GM23248 (cell line): ENCODE measurements at regions not wholly inside any gene's neighbourhood (a gene's known extent, or its start where the extent isn't known, plus 50 kb on each side); places are given as distances from the start of the nearest gene placed in this dataset.

Source experiments
- DNase-seq: peaks from one replicate; pipeline ENCODE4 v3.0.0-alpha.2; 2015
- H2AFZ ChIP-seq: fragments of 200-600 bp; sonication (generic); 2 replicates; pipeline ENCODE4 v1.6.1; 2016; ENCODE audit warnings: antibody characterized with exemption
- H3F3A ChIP-seq: fragments of 200-600 bp; sonication (generic); 2 replicates; pipeline ENCODE4 v1.6.1; 2016; ENCODE audit warnings: mild to moderate bottlenecking, antibody characterized with exemption, mixed run types; ENCODE audit not compliant: insufficient read depth
- H3K27ac ChIP-seq: fragments of 200-600 bp; sonication (generic); 2 replicates; pipeline ENCODE4 v1.5.1; 2016; ENCODE audit warnings: mild to moderate bottlenecking
- H3K27me3 ChIP-seq: fragments of 200-600 bp; sonication (generic); replicated peaks from 2 replicates; pipeline ENCODE4 v1.6.1; 2016; ENCODE audit warnings: mild to moderate bottlenecking; ENCODE audit not compliant: insufficient read depth
- H3K36me3 ChIP-seq: fragments of 200-600 bp; sonication (generic); 2 replicates; pipeline ENCODE4 v1.6.1; 2016; ENCODE audit warnings: low read depth, mild to moderate bottlenecking
- H3K4me1 ChIP-seq: fragments of 200-600 bp; sonication (generic); 2 replicates; pipeline ENCODE4 v1.6.1; 2016; ENCODE audit warnings: mild to moderate bottlenecking; ENCODE audit not compliant: insufficient read depth
- H3K4me2 ChIP-seq: fragments of 200-600 bp; sonication (generic); one replicate; pipeline ENCODE4 v1.6.1; 2016; ENCODE audit warnings: mild to moderate bottlenecking; ENCODE audit not compliant: unreplicated experiment
- H3K4me3 ChIP-seq: fragments of 200-600 bp; sonication (generic); 2 replicates; pipeline ENCODE4 v1.5.1; 2016; ENCODE audit warnings: mild to moderate bottlenecking
- H3K79me2 ChIP-seq: fragments of 200-600 bp; sonication (generic); 2 replicates; pipeline ENCODE4 v1.6.1; 2016; ENCODE audit warnings: mild to moderate bottlenecking; ENCODE audit not compliant: insufficient read depth
- H3K9ac ChIP-seq: fragments of 200-600 bp; sonication (generic); 2 replicates; pipeline ENCODE4 v1.6.1; 2016; ENCODE audit warnings: mild to moderate bottlenecking
- H3K9me2 ChIP-seq: fragments of 200-600 bp; sonication (generic); 2 replicates; pipeline ENCODE4 v1.6.1; 2016; ENCODE audit warnings: mixed run types, mild to moderate bottlenecking, moderate library complexity; ENCODE audit not compliant: insufficient read depth
- H3K9me3 ChIP-seq: fragments of 200-600 bp; sonication (generic); one replicate; pipeline ENCODE4 v1.6.1; 2017; ENCODE audit warnings: low read depth
- H4K20me1 ChIP-seq: fragments of 200-600 bp; sonication (generic); 2 replicates; pipeline ENCODE4 v1.6.0; 2016; ENCODE audit not compliant: insufficient read depth
- EZH2 ChIP-seq: fragments of 200-600 bp; sonication (generic); IDR thresholded peaks from 2 replicates; pipeline ENCODE4 v1.6.1; 2018; ENCODE audit warnings: antibody characterized with exemption, mild to moderate bottlenecking; ENCODE audit not compliant: insufficient read depth, poor library complexity, severe bottlenecking
- EZH2phosphoT487 ChIP-seq: fragments of 200-600 bp; sonication (generic); IDR thresholded peaks from 2 replicates; pipeline ENCODE4 v1.6.1; 2018; ENCODE audit warnings: antibody characterized with exemption, moderate library complexity, mild to moderate bottlenecking, low read depth; ENCODE audit not compliant: insufficient read depth
- WGBS, 2 experiments: methylation state at CpG; one replicate each; pipeline ENCODE4 v1.1.6; 2015 to 2017; ENCODE audit warnings: low lambda C conversion rate in 2 of 2, low coverage in 1 of 2; ENCODE audit errors: missing lambda C conversion rate in 2 of 2; 5-methylcytosine and 5-hydroxymethylcytosine counted together
- in situ Hi-C: fragments of 300-500 bp; cut with MboI; formaldehyde crosslinking; loops from 2 replicates; pipeline ENCODE4 v1.15.0; 2020

DNA sequence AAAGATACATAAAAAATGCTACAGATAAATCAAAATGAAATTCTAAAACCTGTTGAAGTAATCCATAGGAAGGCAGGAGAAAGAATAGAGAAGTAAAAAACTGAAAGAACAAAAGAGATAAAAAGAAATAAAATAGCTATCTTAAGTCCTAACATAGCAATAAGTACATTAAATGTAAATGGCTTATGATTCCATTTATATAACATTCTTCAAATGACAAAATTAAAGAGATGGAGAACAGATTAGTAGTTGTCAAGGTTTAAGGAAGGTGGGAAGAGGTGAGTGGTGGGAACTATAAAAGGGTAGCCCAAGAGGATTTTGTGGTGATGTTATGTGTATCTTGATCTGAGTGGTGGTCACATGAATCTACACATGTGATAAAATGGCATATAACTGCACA, 254.8 kb downstream of the FAM76B start:
- H3K27ac ChIP-seq: no peak overlapping the region
- no peaks in the 10 kb centered on the region for H3K9me2 ChIP-seq
- in situ Hi-C loops: no loop called here
- no peak overlapping the region for H3K4me3 ChIP-seq
- H3K9me3 ChIP-seq: no peaks in the 10 kb centered on the region
- H4K20me1 ChIP-seq: no peaks in the 10 kb centered on the region
- peaks cover 12% of the 10 kb centered on the region for H3K4me1 ChIP-seq
- H3K4me2 ChIP-seq: no peak overlapping the region
- H3K27me3 ChIP-seq: no peaks in the 10 kb centered on the region
- peaks cover 11% of the 10 kb centered on the region for H3F3A ChIP-seq
- H3K36me3 ChIP-seq: no peaks in the 10 kb centered on the region
- TF ChIP-seq EZH2phosphoT487 (no peak), EZH2 (no peak)
- no peak overlapping the region for H2AFZ ChIP-seq
- H3K79me2 ChIP-seq: no peaks in the 10 kb centered on the region
- DNase-seq: no peak
- H3K9ac ChIP-seq: no peak overlapping the region

DNA sequence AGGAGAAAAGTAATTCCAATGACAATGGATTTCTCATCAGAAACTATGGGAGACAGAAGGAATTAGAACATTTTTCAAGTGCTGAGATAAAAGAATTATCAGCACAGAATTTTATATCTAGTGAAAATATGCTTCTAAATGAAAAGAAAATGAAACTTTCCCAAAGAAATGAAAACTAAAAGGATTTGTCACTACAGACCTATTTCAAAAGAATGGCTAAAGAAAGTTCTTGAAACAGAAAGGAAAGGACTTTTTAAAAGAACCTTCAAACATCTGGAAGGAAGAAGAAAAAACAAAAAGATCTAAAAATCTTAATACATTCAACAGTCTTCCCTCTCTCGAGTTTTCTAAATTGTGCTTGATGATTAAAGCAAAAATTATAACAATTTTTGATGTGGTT, 255.4 kb downstream of the FAM76B start:
- Histone ChIP-seq H3K27ac (no peak overlapping the region), H3K36me3 (no peaks in the 10 kb centered on the region), H3K4me2 (no peak overlapping the region), H2AFZ (no peak overlapping the region), H3F3A (peaks cover 11% of the 10 kb centered on the region), H3K4me3 (no peak overlapping the region), H3K79me2 (no peaks in the 10 kb centered on the region), H3K27me3 (no peaks in the 10 kb centered on the region), H3K9me3 (no peaks in the 10 kb centered on the region), H3K9ac (no peak overlapping the region), H4K20me1 (no peaks in the 10 kb centered on the region), H3K4me1 (peaks cover 12% of the 10 kb centered on the region), H3K9me2 (no peaks in the 10 kb centered on the region)
- 59 to 83% methylated on average over 1 of the region's 1 CpG for WGBS, 2 experiments
- in situ Hi-C loops: no loop called here
- no peak for TF ChIP-seq EZH2
- TF ChIP-seq EZH2phosphoT487: no peak
- DNase-seq: no peak

- no peak overlapping the region for H3K27ac ChIP-seq
- no peak overlapping the region for H3K9ac ChIP-seq
- TF ChIP-seq EZH2 (no peak), EZH2phosphoT487 (no peak)
- H3K4me1 ChIP-seq: peaks cover 9% of the 10 kb centered on the region
- H3K79me2 ChIP-seq: no peaks in the 10 kb centered on the region
- H3K4me2 ChIP-seq: no peak overlapping the region
- no peaks in the 10 kb centered on the region for H3K9me2 ChIP-seq
- no peaks in the 10 kb centered on the region for H3K36me3 ChIP-seq
- H2AFZ ChIP-seq: no peak overlapping the region
- no peaks in the 10 kb centered on the region for H4K20me1 ChIP-seq
- peaks cover 8% of the 10 kb centered on the region for H3F3A ChIP-seq
- in situ Hi-C loops: no loop called here
- WGBS, 2 experiments: 33 to 34% methylated on average over 3 of the region's 3 CpGs
- H3K27me3 ChIP-seq: no peaks in the 10 kb centered on the region
- no peak overlapping the region for H3K4me3 ChIP-seq
- H3K9me3 ChIP-seq: no peaks in the 10 kb centered on the region
- DNase-seq: peak; percentile 70
Measured at GRCh38 chr11:95531116-95531515, 258.5 kb downstream of the FAM76B start.

GRCh38 chr11:95524314-95525036, 265.1 kb downstream of the FAM76B start:
- DNase-seq: no peak
- Histone ChIP-seq H3K9ac (no peak overlapping the region), H3K4me2 (no peak overlapping the region), H3K4me3 (no peak overlapping the region), H3F3A (peaks cover 8% of the 10 kb centered on the region), H3K27me3 (no peaks in the 10 kb centered on the region), H3K79me2 (no peaks in the 10 kb centered on the region), H2AFZ (no peak overlapping the region), H3K27ac (no peak overlapping the region), H3K9me3 (no peaks in the 10 kb centered on the region), H3K36me3 (no peaks in the 10 kb centered on the region), H3K9me2 (no peaks in the 10 kb centered on the region), H3K4me1 (peaks cover 13% of the 10 kb centered on the region; the same call in 1 of the 2 replicates), H4K20me1 (no peaks in the 10 kb centered on the region)
- in situ Hi-C loops: no loop called here
- TF ChIP-seq EZH2phosphoT487 (no peak), EZH2 (no peak)
- 61 to 63% methylated on average over 4 of the region's 4 CpGs for WGBS, 2 experiments
